HG03103 (cell line): ENCODE measurements at regions not wholly inside any gene's neighbourhood (a gene's known extent, or its start where the extent isn't known, plus 50 kb on each side); places are given as distances from the start of the nearest gene placed in this dataset.

Source experiments
- ATAC-seq: cut with Tn5 transposase; IDR thresholded peaks from one replicate; pipeline ENCODE4 v1.9.1; 2021; ENCODE audit warnings: low read depth; ENCODE audit not compliant: unreplicated experiment

GRCh38 chr2:4130651-4131050, 427.3 kb downstream of the DCDC2C start:
- no peak for ATAC-seq

GRCh38 chr2:4134551-4135550, 431.5 kb downstream of the DCDC2C start:
- ATAC-seq, result no peak

- ATAC-seq, result no peak
These were observed 432.4 kb downstream of the DCDC2C start for GRCh38 chr2:4135765-4136164.

- no peak for ATAC-seq
These were observed 435.9 kb downstream of the DCDC2C start for GRCh38 chr2:4139316-4139715.

GRCh38 chr2:4139731-4140130, 436.4 kb downstream of the DCDC2C start:
- ATAC-seq, result no peak

GRCh38 chr2:4140281-4140970, 437.1 kb downstream of the DCDC2C start:
- ATAC-seq, result no peak

GRCh38 chr2:4144731-4145130, 441.4 kb downstream of the DCDC2C start:
- ATAC-seq, result no peak

- ATAC-seq, result no peak
These were observed 448.1 kb downstream of the DCDC2C start for GRCh38 chr2:4151521-4151920.

GRCh38 chr2:4152051-4152450, 448.7 kb downstream of the DCDC2C start:
- no peak for ATAC-seq

GRCh38 chr2:4168834-4169233, 465.5 kb downstream of the DCDC2C start:
- no peak for ATAC-seq

GRCh38 chr2:4174796-4175195, 471.4 kb downstream of the DCDC2C start:
- no peak for ATAC-seq

GRCh38 chr2:4175343-4175742, 472.0 kb downstream of the DCDC2C start:
- ATAC-seq, result no peak

- no peak for ATAC-seq
These were observed 477.3 kb downstream of the DCDC2C start for GRCh38 chr2:4180631-4181030.

- ATAC-seq, result no peak
These were observed 477.7 kb downstream of the DCDC2C start for GRCh38 chr2:4181062-4181461.

- no peak for ATAC-seq
These were observed 485.2 kb downstream of the DCDC2C start for GRCh38 chr2:4188561-4188960.

GRCh38 chr2:4190548-4190947, 487.2 kb downstream of the DCDC2C start:
- no peak for ATAC-seq

GRCh38 chr2:4192119-4192518, 488.7 kb downstream of the DCDC2C start:
- ATAC-seq, result no peak

GRCh38 chr2:4214444-4215205, 511.2 kb downstream of the DCDC2C start:
- ATAC-seq, result no peak

GRCh38 chr2:4217737-4218136, 514.4 kb downstream of the DCDC2C start:
- no peak for ATAC-seq

GRCh38 chr2:4219101-4219500, 515.7 kb downstream of the DCDC2C start:
- no peak for ATAC-seq

- no peak for ATAC-seq
These were observed 516.2 kb downstream of the DCDC2C start for GRCh38 chr2:4219571-4219970.
